ENCODE measurements at regions not wholly inside any gene's neighbourhood (a gene's known extent, or its start where the extent isn't known, plus 50 kb on each side); places are given as distances from the start of the nearest gene placed in this dataset.

DNA sequence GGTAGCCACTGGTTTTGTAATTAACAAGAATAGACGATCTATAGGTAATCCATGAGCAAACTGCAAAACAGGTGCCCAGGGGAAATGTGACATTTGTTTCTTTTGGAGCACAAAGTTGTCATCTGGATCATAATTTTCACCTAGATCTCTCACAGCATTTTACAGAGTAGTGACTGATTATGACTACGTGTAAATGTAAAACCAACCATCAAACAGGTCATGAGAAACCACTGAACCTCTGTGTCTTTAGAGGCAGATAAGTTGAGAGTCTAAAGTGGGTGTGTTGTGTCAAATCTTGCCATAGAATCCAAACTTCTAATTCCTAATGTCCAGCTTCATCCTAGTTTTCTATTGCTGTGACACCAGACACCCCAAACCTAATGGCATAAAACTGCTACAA, 648.1 kb downstream of the MID1IP1 start:
- H3K4me1 ChIP-seq (replicated peaks in 1 of 2; ENCODE audit: control insufficient read depth in 2 of 2, insufficient read depth in 2 of 2, low read length in 2 of 2), result peaks cover 11 to 23% of the 10 kb centered on the region in 2 experiments; a peak in 3 of 5 replicates
- no peak overlapping the region for H2AFZ ChIP-seq (ENCODE audit: low read depth, low read length)
- WGBS (ENCODE audit: insufficient coverage, low coverage, missing lambda C conversion rate), result 18% methylated on average over 2 of the region's 2 CpGs
- no peak overlapping the region for H3K4me2 ChIP-seq (ENCODE audit: insufficient read depth, low read length)
- in situ Hi-C loops (cut with MboI), result loop anchor here (10.0 kb wide), 1 partner anchor 775 kb away; no protein-coding TSS in a partner anchor
- no peak overlapping the region for H3K27ac ChIP-seq (ENCODE audit: extremely low read depth, low read depth, low read length)
- H3K9ac ChIP-seq (ENCODE audit: insufficient read depth in 1 of 2, low read depth in 2 of 2, low read length in 2 of 2), result no peak overlapping the region
- H3K4me3 ChIP-seq, result no peak overlapping the region
- intact Hi-C loops (cut with micrococcal nuclease), result loop anchor here (5.0 kb wide), 1 partner anchor 187 kb away; no protein-coding TSS in a partner anchor
- DNase-seq (ENCODE audit: extremely low read depth in 1 of 4, low spot score in 3 of 4), result no peak
- no peak for ATAC-seq
- no peaks in the 10 kb centered on the region for H3K9me3 ChIP-seq (replicated peaks; ENCODE audit: control insufficient read depth, insufficient read depth, low read depth, low read length)
- H3K27me3 ChIP-seq (ENCODE audit: control insufficient read depth in 2 of 2, insufficient read depth in 2 of 2, low read length in 2 of 2), result no peaks in the 10 kb centered on the region
- ChIA-PET CTCF (ENCODE audit: low intra/inter-chr PET ratio) (no interaction called here), POLR2A (interaction anchor here (1.5 kb wide), 1 partner anchor 9 kb away, joined by 5 read pairs; no protein-coding TSS in a partner anchor)
- no peak for TF ChIP-seq RFX7 (CRISPR knock-in tag; IDR thresholded peaks at IDR 0.05)
- no peak for TF ChIP-seq ZNF354B (CRISPR knock-in tag; IDR thresholded peaks at IDR 0.05)
- no peak for TF ChIP-seq MEF2D (tag; conservative IDR thresholded peaks at IDR 0.05; ENCODE audit: low read depth)
- no TSS peak for BruUV-seq (replicated peaks)
- FAIRE-seq, result no peak
- H4K20me1 ChIP-seq (replicated peaks; ENCODE audit: control insufficient read depth, insufficient read depth, low read length), result no peaks in the 10 kb centered on the region
- no peaks in the 10 kb centered on the region for H3K36me3 ChIP-seq (ENCODE audit: control insufficient read depth, insufficient read depth, low read length)
- H3K9me1 ChIP-seq (ENCODE audit: control insufficient read depth, insufficient read depth, low read length), result no peaks in the 10 kb centered on the region
- H3K79me2 ChIP-seq (ENCODE audit: control insufficient read depth, insufficient read depth, low read length), result no peaks in the 10 kb centered on the region

DNA sequence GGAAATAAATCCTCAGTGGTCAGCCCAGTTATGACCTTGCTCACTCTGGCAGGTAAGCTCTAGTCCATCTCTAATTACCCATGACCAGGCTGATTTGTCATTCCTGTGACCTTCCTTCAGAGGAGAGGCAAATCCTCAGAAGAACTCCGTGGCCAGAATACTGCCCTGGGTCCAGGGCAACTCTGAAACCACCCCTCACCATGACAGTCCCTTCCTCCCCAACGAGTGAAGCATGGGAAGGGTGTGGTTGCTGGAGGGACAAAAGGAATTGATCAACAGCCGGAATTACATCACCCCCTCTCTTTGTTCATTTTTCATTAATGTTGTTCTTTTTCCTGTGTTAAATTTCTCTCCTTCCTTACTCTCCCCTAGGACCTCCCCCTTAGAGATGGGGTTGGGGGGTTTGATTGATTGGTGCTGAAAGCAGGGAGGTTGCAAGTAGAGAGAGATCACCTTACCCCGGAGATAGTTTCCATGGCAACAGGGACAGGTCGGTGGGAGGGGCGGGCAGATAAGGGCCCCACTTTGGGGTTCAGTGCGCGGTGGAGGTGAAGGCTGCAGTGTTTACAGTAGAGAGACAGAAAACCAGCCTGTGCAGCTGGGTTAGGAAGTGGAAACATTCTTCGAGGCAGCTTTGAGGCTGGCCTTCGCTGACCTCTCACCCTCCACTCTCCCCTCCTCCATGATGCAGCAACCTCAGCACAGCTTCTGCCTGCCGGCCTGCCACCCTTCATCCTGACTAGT, 647.4 kb downstream of the BCOR start:
- CTCF ChIA-PET (ENCODE audit: low intra/inter-chr PET ratio), result no interaction called here
- TF ChIP-seq, protein P1, sequence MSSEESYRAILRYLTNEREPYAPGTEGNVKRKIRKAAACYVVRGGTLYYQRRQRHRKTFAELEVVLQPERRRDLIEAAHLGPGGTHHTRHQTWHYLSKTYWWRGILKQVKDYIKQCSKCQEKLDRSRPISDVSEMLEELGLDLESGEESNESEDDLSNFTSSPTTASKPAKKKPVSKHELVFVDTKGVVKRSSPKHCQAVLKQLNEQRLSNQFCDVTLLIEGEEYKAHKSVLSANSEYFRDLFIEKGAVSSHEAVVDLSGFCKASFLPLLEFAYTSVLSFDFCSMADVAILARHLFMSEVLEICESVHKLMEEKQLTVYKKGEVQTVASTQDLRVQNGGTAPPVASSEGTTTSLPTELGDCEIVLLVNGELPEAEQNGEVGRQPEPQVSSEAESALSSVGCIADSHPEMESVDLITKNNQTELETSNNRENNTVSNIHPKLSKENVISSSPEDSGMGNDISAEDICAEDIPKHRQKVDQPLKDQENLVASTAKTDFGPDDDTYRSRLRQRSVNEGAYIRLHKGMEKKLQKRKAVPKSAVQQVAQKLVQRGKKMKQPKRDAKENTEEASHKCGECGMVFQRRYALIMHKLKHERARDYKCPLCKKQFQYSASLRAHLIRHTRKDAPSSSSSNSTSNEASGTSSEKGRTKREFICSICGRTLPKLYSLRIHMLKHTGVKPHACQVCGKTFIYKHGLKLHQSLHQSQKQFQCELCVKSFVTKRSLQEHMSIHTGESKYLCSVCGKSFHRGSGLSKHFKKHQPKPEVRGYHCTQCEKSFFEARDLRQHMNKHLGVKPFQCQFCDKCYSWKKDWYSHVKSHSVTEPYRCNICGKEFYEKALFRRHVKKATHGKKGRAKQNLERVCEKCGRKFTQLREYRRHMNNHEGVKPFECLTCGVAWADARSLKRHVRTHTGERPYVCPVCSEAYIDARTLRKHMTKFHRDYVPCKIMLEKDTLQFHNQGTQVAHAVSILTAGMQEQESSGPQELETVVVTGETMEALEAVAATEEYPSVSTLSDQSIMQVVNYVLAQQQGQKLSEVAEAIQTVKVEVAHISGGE (CRISPR knock-in tag; IDR thresholded peaks at IDR 0.05), result no peak
- TF ChIP-seq, protein P2, sequence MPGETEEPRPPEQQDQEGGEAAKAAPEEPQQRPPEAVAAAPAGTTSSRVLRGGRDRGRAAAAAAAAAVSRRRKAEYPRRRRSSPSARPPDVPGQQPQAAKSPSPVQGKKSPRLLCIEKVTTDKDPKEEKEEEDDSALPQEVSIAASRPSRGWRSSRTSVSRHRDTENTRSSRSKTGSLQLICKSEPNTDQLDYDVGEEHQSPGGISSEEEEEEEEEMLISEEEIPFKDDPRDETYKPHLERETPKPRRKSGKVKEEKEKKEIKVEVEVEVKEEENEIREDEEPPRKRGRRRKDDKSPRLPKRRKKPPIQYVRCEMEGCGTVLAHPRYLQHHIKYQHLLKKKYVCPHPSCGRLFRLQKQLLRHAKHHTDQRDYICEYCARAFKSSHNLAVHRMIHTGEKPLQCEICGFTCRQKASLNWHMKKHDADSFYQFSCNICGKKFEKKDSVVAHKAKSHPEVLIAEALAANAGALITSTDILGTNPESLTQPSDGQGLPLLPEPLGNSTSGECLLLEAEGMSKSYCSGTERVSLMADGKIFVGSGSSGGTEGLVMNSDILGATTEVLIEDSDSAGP (CRISPR knock-in tag; IDR thresholded peaks at IDR 0.05), result no peak
- no peak for TF ChIP-seq FOS (IDR thresholded peaks at IDR 0.05; ENCODE audit: extremely low read depth, insufficient read length)
- TF ChIP-seq, protein P3, sequence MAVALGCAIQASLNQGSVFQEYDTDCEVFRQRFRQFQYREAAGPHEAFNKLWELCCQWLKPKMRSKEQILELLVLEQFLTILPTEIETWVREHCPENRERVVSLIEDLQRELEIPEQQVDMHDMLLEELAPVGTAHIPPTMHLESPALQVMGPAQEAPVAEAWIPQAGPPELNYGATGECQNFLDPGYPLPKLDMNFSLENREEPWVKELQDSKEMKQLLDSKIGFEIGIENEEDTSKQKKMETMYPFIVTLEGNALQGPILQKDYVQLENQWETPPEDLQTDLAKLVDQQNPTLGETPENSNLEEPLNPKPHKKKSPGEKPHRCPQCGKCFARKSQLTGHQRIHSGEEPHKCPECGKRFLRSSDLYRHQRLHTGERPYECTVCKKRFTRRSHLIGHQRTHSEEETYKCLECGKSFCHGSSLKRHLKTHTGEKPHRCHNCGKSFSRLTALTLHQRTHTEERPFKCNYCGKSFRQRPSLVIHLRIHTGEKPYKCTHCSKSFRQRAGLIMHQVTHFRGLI (CRISPR knock-in tag; IDR thresholded peaks at IDR 0.05), result no peak

More for the DNA sequence above, 647.4 kb downstream of the BCOR start:
- Histone ChIP-seq H4K20me1 (replicated peaks; ENCODE audit: control insufficient read depth, insufficient read depth, low read length) (no peaks in the 10 kb centered on the region), H3K27me3 (ENCODE audit: control insufficient read depth in 2 of 2, insufficient read depth in 2 of 2, low read length in 2 of 2) (no peaks in the 10 kb centered on the region), H3K9me1 (ENCODE audit: control insufficient read depth, insufficient read depth, low read length) (no peaks in the 10 kb centered on the region), H3K9me3 (replicated peaks; ENCODE audit: control insufficient read depth, insufficient read depth, low read depth, low read length) (no peaks in the 10 kb centered on the region), H3K4me2 (ENCODE audit: insufficient read depth, low read length) (peak overlapping the region; percentile 55; the same call in 1 of the 2 replicates), H3K4me1 (replicated peaks in 1 of 2; ENCODE audit: control insufficient read depth in 2 of 2, insufficient read depth in 2 of 2, low read length in 2 of 2) (peaks cover 11 to 23% of the 10 kb centered on the region in 2 experiments; a peak in 3 of 5 replicates), H3K79me2 (ENCODE audit: control insufficient read depth, insufficient read depth, low read length) (no peaks in the 10 kb centered on the region), H2AFZ (ENCODE audit: low read depth, low read length) (peak overlapping the region; percentile 45; the same call in 1 of the 2 replicates), H3K9ac (ENCODE audit: insufficient read depth in 1 of 2, low read depth in 2 of 2, low read length in 2 of 2) (peak overlapping the region in 1 of 2 experiments; percentile 68; a peak in 1 of 4 replicates), H3K36me3 (ENCODE audit: control insufficient read depth, insufficient read depth, low read length) (no peaks in the 10 kb centered on the region), H3K27ac (ENCODE audit: extremely low read depth, low read depth, low read length) (no peak overlapping the region), H3K4me3 (no peak overlapping the region)
- ATAC-seq (peak; percentile 82), FAIRE-seq (no peak), DNase-seq (ENCODE audit: extremely low read depth in 1 of 4, low spot score in 3 of 4) (peak; percentile 70 to 77 (median 72))
- in situ Hi-C loops (cut with MboI), result no loop called here
- POLR2A ChIA-PET, result interaction anchor here (1.5 kb wide), 1 partner anchor 10 kb away, joined by 5 read pairs; no protein-coding TSS in a partner anchor
- WGBS (ENCODE audit: insufficient coverage, low coverage, missing lambda C conversion rate), result 3% methylated on average over 5 of the region's 11 CpGs
- no TSS peak for BruUV-seq (replicated peaks)
- intact Hi-C loops (cut with micrococcal nuclease), result no loop called here
